Limb (tissue), 2 donors: ENCODE measurements at regions not wholly inside any gene's neighbourhood (a gene's known extent, or its start where the extent isn't known, plus 50 kb on each side); places are given as distances from the start of the nearest gene placed in this dataset.
"Not testable (repeated sequence)": the region's sequence is repeated elsewhere in the genome, so short reads cannot be mapped to it uniquely, and the experiment has no call there.

ENCODE experiments used
- DNase-seq, 2 donors: peaks; one replicate each; pipeline ENCODE4 v3.0.0-alpha.2; 2016; ENCODE audit errors: extremely low spot score in 2 of 2

DNA sequence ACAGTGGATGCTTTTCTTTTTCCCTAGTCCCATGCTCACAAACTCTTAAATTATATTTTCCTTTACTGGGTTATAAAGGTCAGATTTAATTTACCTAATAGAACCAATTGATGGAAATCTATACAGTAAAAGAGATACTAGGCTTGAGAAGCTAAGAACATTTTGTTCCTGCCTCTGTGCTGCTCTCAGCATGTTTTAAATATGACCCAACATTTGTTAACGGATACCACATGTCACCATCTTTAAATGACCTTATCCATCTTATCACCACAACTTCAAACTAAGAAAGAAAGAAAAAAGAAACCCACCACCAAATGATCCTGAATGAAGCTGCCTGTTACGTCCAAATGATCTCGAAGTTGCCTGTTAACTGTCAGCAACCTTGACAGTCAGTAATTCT lies 334.7 kb upstream of the ZNF608 start:
- no peak for DNase-seq

DNA sequence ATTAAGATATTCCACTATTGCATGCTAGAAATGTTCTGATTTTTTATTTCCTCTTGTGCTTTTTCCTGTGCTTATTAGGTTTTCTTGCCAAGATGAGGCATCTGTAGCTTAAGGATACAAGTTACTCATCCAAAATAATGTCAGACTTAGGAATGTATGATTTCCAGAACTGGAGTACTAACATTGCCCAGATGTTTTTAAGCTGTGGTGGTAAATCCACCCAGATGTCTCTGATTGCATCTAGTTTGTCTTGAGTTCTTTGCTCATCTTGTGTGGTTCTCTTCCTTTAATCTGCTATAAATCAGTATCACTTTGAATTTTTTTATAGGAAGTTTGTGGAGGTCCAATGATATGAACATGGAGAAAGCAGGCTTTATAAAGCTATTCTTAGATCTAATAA lies 337.5 kb upstream of the ZNF608 start:
- DNase-seq, result peak in 1 of 2 donors; percentile 78

DNA sequence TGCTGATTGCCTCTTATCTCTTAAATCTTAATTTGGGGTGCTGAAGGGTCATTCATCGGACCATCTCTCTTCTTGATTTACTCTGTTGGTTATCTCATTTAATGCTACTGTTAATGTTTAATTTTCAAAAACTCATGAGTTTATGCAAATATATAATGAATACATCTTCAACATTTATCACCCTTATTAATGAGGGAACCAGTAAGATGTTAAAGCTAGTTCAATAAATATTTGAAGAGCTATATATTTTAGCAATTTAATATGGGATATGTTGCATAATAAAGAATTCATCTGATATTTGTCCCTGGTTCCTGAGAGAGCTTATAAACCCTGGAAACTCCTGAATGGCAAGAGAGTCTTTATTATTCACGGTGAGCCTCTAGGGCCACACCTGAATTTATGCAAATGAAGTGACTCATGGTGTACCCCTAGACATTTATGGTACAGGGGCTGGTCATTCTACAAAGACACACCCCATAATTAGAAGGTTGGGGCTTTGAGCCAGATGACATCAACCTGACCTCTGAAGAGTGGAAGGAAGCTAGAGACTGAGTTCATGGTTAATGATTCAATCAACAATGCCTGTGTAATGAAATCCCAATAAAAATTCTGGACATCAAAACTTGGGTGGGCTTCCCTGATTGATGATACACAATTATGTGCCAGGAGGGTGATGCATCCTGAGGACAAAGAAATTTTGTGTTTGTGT lies 339.5 kb upstream of the ZNF608 start:
- no peak for DNase-seq

DNA sequence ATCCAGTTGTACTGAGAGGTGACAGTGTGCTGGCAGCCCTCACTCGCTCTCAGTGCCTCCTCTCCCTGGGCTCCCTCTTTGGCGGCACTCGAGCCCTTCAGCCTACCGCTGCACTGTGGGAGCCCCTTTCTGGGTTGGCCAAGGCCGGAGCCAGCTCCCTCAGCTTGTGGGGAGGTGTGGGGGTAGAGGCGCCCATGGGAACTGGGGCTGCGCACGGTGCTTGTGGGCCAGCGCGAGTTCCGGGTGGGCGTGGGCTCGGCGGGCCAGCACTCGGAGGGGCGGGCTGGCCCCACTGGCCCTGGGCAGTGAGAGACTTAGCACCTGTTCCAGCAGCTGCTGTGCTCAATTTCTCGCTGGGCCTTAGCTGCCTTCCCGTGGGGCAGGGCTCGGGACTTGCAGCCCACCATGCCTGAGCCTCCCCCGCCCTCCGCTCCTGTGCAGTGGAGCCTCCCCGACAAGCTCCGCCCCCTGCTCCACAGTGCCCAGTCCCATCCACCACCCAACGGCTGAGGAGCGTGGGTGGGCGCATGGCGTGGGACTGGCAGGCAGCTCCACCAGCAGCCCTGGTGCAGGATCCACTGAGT lies 342.2 kb upstream of the ZNF608 start:
- DNase-seq, result no peak

DNA sequence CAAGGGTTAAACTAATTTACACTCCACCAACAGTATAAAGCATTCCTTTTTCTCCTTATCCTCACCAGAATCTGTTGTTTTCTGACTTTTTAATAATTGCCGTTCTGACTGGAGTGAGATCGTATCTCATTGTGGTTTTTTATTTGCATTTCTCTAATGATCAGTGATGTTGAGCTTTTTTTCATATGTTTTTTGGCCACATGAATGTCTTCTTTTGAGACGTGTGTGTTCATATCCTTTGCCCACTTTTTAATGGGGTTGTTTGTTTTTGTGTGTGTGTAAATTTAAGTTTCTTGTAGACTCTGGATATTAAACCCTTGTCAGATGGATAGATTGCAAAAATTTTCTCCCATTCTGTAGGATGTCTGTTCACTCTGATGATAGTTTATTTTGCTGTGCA lies 345.7 kb upstream of the ZNF608 start:
- DNase-seq, result not testable (repeated sequence)

DNA sequence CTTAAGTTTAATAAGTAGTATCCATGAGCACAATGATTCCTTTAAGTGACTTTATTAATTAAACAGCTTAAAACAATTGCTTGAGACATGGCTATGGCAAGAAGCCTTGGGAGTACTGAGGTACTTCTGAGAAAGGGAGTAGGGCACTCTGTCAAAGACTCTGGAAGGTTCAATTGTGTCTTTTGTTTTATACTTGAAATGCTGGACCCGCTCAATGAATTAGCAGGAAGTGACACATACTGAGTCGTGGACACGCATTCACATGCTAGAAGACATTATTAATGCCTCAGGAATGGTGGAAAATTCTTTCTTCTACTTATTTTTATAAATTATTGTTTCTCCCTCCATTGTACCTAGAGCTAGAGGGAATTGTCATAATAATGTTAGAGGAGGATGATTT lies 347.3 kb upstream of the ZNF608 start:
- DNase-seq, result no peak

DNA sequence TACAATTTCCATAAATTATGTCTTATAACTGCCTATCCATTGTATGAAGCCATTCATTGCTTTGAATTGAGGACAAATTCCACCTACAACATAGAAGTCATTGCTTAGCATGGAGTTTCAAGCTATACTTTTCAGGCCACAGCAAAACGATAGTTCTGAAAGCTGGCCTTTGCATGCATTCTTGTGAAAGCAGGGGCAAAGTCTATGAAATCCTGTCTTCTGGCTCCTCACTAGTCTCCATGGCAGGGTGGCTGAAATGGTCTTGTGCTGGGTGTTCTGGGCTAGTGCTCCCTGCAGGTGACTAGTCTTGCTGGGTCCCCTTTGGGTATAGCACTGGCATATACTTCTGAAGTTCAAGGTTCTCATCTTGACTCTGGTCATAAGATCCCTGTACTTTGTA lies 353.9 kb upstream of the ZNF608 start:
- DNase-seq, result no peak

DNA sequence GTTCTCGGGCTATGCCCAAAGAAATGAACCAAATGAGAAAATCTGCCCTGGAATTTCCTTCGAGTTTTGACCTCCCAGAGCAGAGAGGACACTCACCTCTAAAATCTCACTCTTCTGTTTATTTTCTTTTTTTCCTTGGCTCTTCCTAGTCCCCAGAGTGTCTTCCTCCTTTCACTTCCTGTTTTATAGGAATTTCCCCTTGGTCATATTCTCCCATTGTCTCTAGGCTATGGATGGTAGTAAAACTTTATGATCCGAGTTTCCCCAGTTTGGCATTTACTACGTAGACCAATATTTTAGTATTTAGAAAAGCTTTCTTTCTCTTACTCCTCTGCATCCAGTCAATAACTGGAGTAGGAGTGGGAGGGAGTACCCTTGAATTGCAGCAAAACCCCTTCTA lies 354.5 kb upstream of the ZNF608 start:
- DNase-seq, result no peak

DNA sequence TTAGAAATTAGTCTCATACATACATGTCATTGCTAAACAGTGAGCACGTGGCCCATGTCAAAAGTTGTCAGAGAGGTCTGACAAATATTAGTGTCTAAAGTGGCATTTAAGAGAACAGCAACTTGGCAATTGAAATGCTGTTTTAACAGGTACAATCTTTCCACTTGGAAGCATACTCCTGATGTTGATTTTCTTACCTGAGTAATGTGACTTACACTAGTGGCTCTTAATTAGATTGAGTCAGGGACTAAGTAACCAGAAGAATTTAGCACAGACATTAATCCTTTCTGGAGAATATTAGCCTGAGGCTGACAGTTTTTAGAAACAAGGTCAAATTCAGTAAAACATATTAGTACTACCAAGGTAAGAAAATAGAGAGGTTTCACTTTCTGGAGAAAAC lies 357.0 kb upstream of the ZNF608 start:
- no peak for DNase-seq

DNA sequence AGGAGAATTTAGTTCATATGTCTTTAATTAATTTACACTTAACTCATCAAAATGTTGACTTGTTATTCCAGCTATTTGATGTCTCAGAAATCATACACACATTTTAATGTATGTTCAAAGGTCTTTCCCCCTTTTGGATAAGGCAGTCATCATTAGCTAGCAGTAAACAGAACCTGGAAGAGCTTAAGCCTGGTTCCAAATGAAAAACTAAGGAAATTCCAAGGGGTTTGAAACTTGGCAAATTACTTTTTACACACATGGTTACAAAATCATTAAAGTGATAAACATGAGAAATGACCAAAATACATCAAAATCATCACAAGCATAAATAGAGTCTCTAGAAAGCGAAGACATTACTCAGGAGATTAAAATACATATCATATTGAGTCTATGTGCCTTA lies 359.8 kb upstream of the ZNF608 start:
- DNase-seq, result no peak

DNA sequence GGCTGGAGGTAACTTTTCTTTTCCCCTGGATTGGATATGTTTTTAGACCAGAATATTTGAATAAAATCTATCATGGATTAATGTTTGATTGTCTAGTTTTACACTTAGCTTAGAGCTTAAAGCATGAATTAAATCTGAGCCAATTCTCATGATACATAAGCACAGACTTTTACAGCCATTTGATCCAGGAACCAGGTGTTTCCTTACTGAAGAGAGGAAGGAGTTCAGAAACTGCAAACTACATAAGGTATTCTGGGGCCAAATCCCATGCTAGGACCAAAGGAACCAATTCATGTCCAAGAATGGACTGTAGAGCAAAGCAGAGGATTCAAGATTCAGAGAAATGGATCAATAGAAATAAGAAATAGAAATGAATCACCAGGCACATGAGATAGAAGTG lies 360.4 kb upstream of the ZNF608 start:
- no peak for DNase-seq

DNA sequence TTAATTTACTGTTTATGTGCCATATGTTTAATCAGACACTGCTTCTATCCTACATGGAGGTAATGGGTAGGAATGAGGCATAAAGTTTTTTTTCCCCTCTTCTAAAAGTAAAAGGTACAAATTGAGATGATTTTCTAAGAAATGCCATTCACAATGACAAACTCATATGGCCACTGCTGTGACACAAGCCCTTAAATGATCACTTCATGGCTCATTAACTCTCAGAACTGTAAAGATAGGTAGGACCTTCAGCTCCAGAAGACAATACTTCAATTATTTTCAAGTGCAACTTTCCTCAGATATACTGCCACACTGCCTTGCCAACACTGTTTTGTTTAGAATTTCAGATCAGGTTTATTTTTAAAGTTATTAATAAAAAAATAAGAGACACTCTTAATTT lies 362.9 kb upstream of the ZNF608 start:
- DNase-seq, result no peak

DNA sequence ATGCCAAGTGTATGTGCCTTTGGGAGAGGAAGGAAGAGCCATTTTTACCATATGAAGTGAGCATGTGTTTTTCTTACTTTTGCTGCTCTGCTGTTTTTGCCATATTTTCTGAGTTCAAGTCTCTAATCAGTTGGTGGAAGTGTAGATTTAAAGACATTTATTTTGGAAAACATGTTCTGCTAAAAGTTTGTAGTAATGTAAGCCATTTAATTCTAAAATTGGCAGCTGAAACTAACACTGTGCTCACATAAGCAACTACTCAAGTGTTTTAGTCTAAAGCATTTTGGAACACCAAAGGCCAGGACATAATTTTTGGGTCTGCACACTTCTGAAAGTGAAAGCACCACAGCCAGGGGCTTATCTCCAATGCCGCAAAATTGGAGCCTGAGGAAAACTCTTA lies 363.4 kb upstream of the ZNF608 start:
- no peak for DNase-seq

DNA sequence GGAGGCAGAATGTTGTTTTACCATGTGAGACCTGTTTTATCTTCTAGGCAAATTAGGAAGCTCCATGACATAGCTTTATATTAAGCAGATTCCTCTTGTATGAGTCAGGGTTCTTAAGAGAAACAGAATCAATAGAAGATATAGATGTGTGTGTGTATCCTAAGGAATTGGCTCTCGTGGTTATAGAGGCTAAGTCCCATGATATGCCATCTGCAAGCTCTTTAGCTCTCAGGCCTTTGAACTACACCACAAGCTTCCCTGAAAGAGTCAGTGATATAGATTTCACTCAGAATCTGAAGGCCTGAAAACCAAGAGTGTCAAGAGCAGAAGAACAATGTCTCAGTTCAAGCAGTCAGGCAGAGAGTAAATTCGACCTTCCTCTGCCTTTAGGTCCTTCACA lies 365.8 kb upstream of the ZNF608 start:
- DNase-seq, result no peak

DNA sequence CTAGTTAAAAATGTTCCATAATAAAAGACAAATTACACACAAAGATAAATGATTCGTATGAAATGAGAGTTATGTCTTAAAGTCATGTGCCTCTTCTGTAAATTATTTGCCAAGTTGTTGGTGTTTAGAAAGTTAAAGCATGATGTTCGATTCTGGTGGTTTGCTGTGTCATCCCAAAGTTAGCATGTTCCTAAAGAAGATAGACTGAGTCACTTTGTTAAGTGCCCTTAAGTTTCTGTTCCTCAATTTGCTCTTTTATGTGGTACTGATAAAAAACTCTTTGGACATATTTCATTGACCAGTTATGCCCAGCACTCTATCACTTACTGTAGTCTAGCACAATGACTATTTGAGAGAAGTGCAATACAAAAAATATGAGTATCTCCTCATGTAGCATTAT lies 366.9 kb upstream of the ZNF608 start:
- DNase-seq, result no peak

DNA sequence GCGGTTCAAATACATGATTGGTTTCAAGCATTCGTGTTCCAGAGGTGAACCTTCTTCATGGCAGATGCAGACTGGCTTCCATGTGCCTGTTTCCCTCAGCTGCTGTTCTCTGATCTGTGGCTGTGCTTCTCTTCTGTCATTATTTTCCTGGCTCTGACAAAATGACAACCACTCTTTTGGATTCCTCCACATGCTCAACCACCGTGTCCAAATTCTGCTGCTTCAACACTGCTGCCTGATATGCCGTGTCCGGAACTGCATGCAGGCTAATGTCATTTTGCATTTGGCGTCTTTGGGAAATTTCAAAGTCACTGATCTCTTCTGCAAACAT lies 368.7 kb upstream of the ZNF608 start:
- DNase-seq, result no peak

DNA sequence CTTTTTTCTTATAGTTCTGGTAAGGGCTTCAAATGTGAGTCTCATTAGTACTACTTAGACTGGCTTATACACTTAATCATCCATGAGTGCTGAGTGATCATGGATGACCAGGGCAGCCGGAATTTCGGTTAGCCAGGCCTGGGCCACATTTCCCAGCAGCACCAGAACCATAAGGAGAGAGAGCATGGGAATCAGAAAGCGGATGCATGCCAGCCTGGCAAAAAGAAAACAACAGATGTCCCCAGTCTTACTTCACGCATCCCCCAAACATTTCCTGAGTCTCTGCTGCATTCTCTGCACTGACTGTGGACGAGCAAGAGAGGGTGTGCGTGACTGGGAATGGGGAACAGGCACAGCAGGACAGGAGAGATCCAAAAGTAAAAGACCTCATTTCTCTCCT lies 371.1 kb upstream of the ZNF608 start:
- no peak for DNase-seq

DNA sequence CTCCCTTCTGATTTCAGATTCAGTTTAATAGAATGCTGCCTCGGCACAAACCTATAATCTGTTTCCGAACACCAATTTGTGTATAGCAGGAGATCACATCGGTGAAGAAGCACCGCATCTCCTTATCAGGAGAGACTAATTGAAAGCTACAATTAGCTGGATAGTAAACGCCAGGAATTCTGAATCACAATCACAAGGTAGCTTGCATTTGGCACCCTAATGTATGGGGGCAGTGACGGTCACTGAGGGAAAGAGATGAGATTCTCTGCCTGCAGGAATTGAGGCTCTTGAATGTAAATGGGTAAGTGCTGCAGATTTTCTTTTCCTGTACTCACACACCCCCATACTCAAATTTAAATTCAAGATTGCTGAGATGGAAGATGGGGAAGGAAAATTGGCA lies 373.6 kb upstream of the ZNF608 start:
- DNase-seq, result no peak

DNA sequence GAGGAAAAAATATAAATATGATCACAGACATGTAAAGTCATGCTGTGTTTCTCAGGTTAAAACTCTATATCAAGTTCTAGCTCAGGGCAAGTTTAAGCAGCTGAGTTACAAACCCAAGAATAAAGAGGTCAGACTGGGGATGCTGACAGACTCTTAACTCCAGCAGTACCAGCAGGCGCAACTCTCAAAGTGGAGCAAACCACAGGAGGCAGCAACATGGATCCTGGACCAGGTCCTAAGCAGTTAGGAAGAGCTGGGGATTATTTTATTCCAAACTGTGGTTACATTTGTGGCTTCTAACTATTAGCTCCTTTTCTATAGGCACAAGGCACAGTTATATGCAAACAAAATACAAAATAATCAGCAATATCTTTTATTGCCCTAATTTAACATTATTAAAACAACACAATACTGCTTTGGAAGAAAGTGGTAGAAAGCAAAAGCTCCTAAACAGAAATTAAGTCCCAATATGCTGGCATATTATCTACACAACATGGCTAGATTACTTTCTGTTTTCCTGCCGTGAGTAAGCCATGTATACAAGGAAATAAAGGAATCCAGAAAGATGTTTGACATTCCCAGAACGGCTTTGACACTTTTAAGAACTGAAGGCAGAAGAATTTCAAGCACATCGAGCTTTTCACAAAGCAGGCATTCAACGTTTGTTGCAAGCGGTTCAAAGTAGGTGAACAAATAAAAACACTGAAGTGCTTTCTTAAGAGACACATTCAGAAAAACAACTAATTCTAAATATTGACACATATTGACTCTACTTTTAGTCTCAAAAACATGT lies 378.8 kb upstream of the ZNF608 start:
- DNase-seq, result no peak

DNA sequence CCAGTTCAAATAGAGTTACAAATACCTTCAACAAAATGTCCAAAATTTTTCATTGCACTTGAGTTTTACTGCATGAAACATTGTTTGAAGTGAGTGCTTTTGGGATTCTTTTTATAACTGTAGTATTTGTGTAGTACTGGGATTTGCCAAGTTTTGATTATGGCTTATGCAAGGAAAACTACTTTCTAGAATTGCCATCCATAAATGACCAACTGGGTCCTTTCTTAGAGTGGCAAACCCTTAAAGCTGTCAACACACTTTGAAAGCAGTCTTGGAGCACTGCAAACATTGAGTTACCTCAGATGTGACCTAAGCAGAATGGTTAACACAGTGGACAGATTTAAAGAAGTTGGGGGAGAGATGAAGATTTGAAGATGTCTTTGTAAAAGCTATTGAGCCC lies 379.6 kb upstream of the ZNF608 start:
- no peak for DNase-seq

DNA sequence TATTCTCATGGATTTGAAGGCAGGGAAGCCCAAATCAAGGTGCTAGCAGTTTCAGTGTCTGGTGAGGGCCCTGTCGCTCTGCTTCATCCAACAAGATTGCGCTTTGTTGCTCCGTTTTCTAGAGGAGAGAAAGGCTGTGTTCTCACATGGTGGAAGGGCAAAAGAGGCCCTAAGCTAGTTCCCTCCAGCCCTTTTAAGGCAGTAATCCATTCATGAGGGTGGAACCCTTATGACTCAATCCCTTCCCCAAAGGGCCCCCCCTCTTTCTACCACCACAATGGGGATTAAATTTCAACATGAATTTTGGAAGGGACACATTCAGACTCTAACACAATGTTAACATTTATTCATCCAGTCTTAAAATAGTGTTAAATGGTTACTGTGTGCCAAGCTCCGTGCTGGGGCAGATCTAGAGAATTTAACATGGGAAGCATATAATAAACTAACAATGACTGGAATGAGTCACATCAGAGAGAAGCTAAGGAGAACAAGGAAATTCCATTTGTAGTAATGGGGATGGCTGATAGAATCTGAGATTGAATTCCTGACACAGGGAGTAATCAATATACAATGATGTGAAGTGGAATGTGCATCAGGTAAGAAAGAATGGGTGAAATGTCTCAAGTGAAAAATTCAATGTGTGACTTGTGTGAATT lies 382.8 kb upstream of the ZNF608 start:
- DNase-seq, result no peak

DNA sequence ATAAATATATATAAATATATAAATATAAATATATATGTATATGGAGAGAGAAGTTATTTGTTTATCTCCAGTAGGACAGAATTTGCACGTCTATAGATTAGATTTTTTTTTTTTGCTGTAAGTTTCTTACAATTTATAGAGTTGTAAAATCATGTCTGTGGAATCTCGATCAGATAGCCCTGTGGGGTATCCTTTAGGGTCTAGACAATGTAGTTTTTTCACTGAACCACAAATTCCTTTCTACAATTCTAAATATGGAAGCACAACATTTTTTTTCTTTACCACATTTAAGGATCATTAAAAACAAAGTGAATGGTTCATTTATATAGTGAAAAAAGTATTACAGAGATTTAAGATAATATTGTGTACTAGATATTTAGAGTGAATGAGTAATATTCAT lies 384.2 kb upstream of the ZNF608 start:
- no peak for DNase-seq
